ENCODE measurements at regions not wholly inside any gene's neighbourhood (a gene's known extent, or its start where the extent isn't known, plus 50 kb on each side); places are given as distances from the start of the nearest gene placed in this dataset.
"Not testable (repeated sequence)": the region's sequence is repeated elsewhere in the genome, so short reads cannot be mapped to it uniquely, and the experiment has no call there.

GRCh38 chr7:121498816-121499215, 102.7 kb upstream of the FAM3C start:
- no peak for DNase-seq (ENCODE audit: low read depth in 2 of 2, low spot score in 1 of 2)

GRCh38 chr7:121497545-121497944, 101.4 kb upstream of the FAM3C start:
- not testable (repeated sequence) for DNase-seq (ENCODE audit: low read depth in 2 of 2, low spot score in 1 of 2)

- no peak for DNase-seq (ENCODE audit: low read depth in 2 of 2, low spot score in 1 of 2)
These were observed 98.4 kb upstream of the FAM3C start for GRCh38 chr7:121494516-121494915.

- DNase-seq (ENCODE audit: low read depth in 2 of 2, low spot score in 1 of 2): no peak
These were observed 97.4 kb upstream of the FAM3C start for GRCh38 chr7:121493553-121493952.

GRCh38 chr7:121490309-121490708, 94.2 kb upstream of the FAM3C start:
- DNase-seq (ENCODE audit: low read depth in 2 of 2, low spot score in 1 of 2): no peak

GRCh38 chr7:121489440-121489839, 93.3 kb upstream of the FAM3C start:
- no peak for DNase-seq (ENCODE audit: low read depth in 2 of 2, low spot score in 1 of 2)

- DNase-seq (ENCODE audit: low read depth in 2 of 2, low spot score in 1 of 2): no peak
These were observed 92.1 kb upstream of the FAM3C start for GRCh38 chr7:121488111-121488650.

- no peak for DNase-seq (ENCODE audit: low read depth in 2 of 2, low spot score in 1 of 2)
These were observed 90.5 kb upstream of the FAM3C start for GRCh38 chr7:121486590-121486989.

- DNase-seq (ENCODE audit: low read depth in 2 of 2, low spot score in 1 of 2): no peak
These were observed 89.5 kb upstream of the FAM3C start for GRCh38 chr7:121485467-121486243.

GRCh38 chr7:121484089-121484763, 88.1 kb upstream of the FAM3C start:
- no peak for DNase-seq (ENCODE audit: low read depth in 2 of 2, low spot score in 1 of 2)

- DNase-seq (ENCODE audit: low read depth in 2 of 2, low spot score in 1 of 2): no peak
These were observed 84.6 kb upstream of the FAM3C start for GRCh38 chr7:121480566-121481335.

GRCh38 chr7:121480058-121480457, 84.0 kb upstream of the FAM3C start:
- no peak for DNase-seq (ENCODE audit: low read depth in 2 of 2, low spot score in 1 of 2)

- no peak for DNase-seq (ENCODE audit: low read depth in 2 of 2, low spot score in 1 of 2)
These were observed 83.4 kb upstream of the FAM3C start for GRCh38 chr7:121479466-121479865.

GRCh38 chr7:121475806-121476205, 79.7 kb upstream of the FAM3C start:
- no peak for DNase-seq (ENCODE audit: low read depth in 2 of 2, low spot score in 1 of 2)

- DNase-seq (ENCODE audit: low read depth in 2 of 2, low spot score in 1 of 2): no peak
These were observed 78.2 kb upstream of the FAM3C start for GRCh38 chr7:121474301-121474673.

- DNase-seq (ENCODE audit: low read depth in 2 of 2, low spot score in 1 of 2): no peak
These were observed 77.7 kb upstream of the FAM3C start for GRCh38 chr7:121473645-121474300.

- no peak for DNase-seq (ENCODE audit: low read depth in 2 of 2, low spot score in 1 of 2)
These were observed 70.3 kb upstream of the FAM3C start for GRCh38 chr7:121466455-121466854.

- no peak for DNase-seq (ENCODE audit: low read depth in 2 of 2, low spot score in 1 of 2)
These were observed 63.0 kb upstream of the FAM3C start for GRCh38 chr7:121459148-121459547.

- no peak for DNase-seq (ENCODE audit: low read depth in 2 of 2, low spot score in 1 of 2)
These were observed 60.8 kb upstream of the FAM3C start for GRCh38 chr7:121456785-121457359.

- DNase-seq (ENCODE audit: low read depth in 2 of 2, low spot score in 1 of 2): no peak
These were observed 59.9 kb upstream of the FAM3C start for GRCh38 chr7:121456015-121456414.

- no peak for DNase-seq (ENCODE audit: low read depth in 2 of 2, low spot score in 1 of 2)
These were observed 56.3 kb upstream of the FAM3C start for GRCh38 chr7:121452389-121452788.

Data from stimulated activated CD8-positive, alpha-beta memory T cell treated with anti-CD3 and anti-CD28 coated beads, Interleukin-4, amount 100 ng/mL, for 4 hours (primary cell).